ENCODE measurements at regions not wholly inside any gene's neighbourhood (a gene's known extent, or its start where the extent isn't known, plus 50 kb on each side); places are given as distances from the start of the nearest gene placed in this dataset.

DNA sequence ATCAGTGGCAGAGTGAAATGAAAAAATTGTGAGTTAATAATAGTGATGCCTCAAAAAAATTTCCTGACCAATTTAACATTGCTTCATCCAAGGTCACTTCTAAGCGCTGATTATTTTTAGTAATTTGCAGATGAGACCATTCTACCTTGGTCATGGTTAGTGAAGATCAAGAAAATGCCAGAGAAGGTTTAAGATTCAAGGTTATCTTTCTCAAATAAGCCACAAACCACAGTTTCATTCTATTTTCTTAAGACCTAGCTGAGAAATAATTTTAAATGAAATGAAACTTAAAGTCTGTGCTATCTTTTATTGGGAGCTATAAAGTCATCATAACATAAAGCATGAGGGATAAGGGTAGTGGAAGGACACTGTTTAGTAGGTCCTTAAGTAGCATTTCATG, 353.9 kb upstream of the NAALADL2 start:
- TF ChIP-seq EP300 (IDR thresholded peaks at IDR 0.05; ENCODE audit: borderline replicate concordance) (no peak), TEAD4 (IDR thresholded peaks at IDR 0.05) (no peak), ZBTB7A (IDR thresholded peaks at IDR 0.05; ENCODE audit: low read depth) (no peak), NFIC (IDR thresholded peaks at IDR 0.05) (no peak), MAX (IDR thresholded peaks at IDR 0.05) (no peak), RAD21 (IDR thresholded peaks at IDR 0.05; ENCODE audit: low read depth) (no peak), CEBPB (IDR thresholded peaks at IDR 0.05) (no peak), EGR1 (IDR thresholded peaks at IDR 0.05) (no peak), YY1 (IDR thresholded peaks at IDR 0.05; ENCODE audit: low read depth) (no peak), FOXM1 (IDR thresholded peaks at IDR 0.05; ENCODE audit: borderline replicate concordance, low read depth) (no peak), TCF12 (IDR thresholded peaks at IDR 0.05; ENCODE audit: low read depth) (no peak), CREB1 (IDR thresholded peaks at IDR 0.05; ENCODE audit: low read depth) (no peak), TAF1 (IDR thresholded peaks at IDR 0.05; ENCODE audit: low read depth) (no peak)
- TF ChIP-seq, protein P1, sequence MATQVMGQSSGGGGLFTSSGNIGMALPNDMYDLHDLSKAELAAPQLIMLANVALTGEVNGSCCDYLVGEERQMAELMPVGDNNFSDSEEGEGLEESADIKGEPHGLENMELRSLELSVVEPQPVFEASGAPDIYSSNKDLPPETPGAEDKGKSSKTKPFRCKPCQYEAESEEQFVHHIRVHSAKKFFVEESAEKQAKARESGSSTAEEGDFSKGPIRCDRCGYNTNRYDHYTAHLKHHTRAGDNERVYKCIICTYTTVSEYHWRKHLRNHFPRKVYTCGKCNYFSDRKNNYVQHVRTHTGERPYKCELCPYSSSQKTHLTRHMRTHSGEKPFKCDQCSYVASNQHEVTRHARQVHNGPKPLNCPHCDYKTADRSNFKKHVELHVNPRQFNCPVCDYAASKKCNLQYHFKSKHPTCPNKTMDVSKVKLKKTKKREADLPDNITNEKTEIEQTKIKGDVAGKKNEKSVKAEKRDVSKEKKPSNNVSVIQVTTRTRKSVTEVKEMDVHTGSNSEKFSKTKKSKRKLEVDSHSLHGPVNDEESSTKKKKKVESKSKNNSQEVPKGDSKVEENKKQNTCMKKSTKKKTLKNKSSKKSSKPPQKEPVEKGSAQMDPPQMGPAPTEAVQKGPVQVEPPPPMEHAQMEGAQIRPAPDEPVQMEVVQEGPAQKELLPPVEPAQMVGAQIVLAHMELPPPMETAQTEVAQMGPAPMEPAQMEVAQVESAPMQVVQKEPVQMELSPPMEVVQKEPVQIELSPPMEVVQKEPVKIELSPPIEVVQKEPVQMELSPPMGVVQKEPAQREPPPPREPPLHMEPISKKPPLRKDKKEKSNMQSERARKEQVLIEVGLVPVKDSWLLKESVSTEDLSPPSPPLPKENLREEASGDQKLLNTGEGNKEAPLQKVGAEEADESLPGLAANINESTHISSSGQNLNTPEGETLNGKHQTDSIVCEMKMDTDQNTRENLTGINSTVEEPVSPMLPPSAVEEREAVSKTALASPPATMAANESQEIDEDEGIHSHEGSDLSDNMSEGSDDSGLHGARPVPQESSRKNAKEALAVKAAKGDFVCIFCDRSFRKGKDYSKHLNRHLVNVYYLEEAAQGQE (IDR thresholded peaks at IDR 0.05; ENCODE audit: low read depth): no peak
- TF ChIP-seq, protein P2, sequence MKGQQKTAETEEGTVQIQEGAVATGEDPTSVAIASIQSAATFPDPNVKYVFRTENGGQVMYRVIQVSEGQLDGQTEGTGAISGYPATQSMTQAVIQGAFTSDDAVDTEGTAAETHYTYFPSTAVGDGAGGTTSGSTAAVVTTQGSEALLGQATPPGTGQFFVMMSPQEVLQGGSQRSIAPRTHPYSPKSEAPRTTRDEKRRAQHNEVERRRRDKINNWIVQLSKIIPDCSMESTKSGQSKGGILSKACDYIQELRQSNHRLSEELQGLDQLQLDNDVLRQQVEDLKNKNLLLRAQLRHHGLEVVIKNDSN (IDR thresholded peaks at IDR 0.05): no peak

DNA sequence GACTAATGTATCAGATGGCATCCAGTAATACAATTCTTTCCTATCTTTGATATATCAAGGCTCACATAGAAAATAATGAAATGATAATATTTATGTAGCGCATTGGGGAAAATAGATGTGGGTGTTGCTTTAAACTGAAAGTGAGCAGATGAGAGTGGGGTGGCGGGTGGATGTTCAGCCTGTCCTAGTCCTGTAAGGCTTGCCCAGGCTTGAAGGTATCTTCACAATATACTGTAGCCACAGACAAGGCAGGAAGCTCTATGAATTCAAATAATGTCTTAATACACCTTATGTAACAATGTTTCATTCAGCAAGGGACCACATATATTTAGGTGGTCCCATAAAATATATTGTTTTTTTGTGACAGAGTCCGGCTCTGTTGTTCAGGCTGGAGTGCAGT, 334.9 kb upstream of the NAALADL2 start:
- TF ChIP-seq FOXM1 (IDR thresholded peaks at IDR 0.05; ENCODE audit: borderline replicate concordance, low read depth) (no peak), EP300 (IDR thresholded peaks at IDR 0.05; ENCODE audit: borderline replicate concordance) (no peak), TCF12 (IDR thresholded peaks at IDR 0.05; ENCODE audit: low read depth) (no peak), CREB1 (IDR thresholded peaks at IDR 0.05; ENCODE audit: low read depth) (no peak), YY1 (IDR thresholded peaks at IDR 0.05; ENCODE audit: low read depth) (no peak), RAD21 (IDR thresholded peaks at IDR 0.05; ENCODE audit: low read depth) (no peak), MAX (IDR thresholded peaks at IDR 0.05) (no peak), NFIC (IDR thresholded peaks at IDR 0.05) (no peak), CEBPB (IDR thresholded peaks at IDR 0.05) (no peak)
- TF ChIP-seq, protein P2 (IDR thresholded peaks at IDR 0.05): no peak
- TF ChIP-seq, protein P1 (IDR thresholded peaks at IDR 0.05; ENCODE audit: low read depth): no peak

GRCh38 chr3:174529298-174529697, 329.8 kb upstream of the NAALADL2 start:
- TF ChIP-seq TCF12 (IDR thresholded peaks at IDR 0.05; ENCODE audit: low read depth) (no peak), EGR1 (IDR thresholded peaks at IDR 0.05) (no peak), CEBPB (IDR thresholded peaks at IDR 0.05) (no peak), CREB1 (IDR thresholded peaks at IDR 0.05; ENCODE audit: low read depth) (no peak), MAX (IDR thresholded peaks at IDR 0.05) (no peak), ZBTB7A (IDR thresholded peaks at IDR 0.05; ENCODE audit: low read depth) (no peak), YY1 (IDR thresholded peaks at IDR 0.05; ENCODE audit: low read depth) (no peak), TEAD4 (IDR thresholded peaks at IDR 0.05) (no peak), NFIC (IDR thresholded peaks at IDR 0.05) (no peak), EP300 (IDR thresholded peaks at IDR 0.05; ENCODE audit: borderline replicate concordance) (no peak), FOXM1 (IDR thresholded peaks at IDR 0.05; ENCODE audit: borderline replicate concordance, low read depth) (no peak), RAD21 (IDR thresholded peaks at IDR 0.05; ENCODE audit: low read depth) (no peak), TAF1 (IDR thresholded peaks at IDR 0.05; ENCODE audit: low read depth) (no peak)
- TF ChIP-seq, protein P2 (IDR thresholded peaks at IDR 0.05): no peak
- TF ChIP-seq, protein P1 (IDR thresholded peaks at IDR 0.05; ENCODE audit: low read depth): no peak
